HUES64 (cell line): ENCODE measurements at regions not wholly inside any gene's neighbourhood (a gene's known extent, or its start where the extent isn't known, plus 50 kb on each side); places are given as distances from the start of the nearest gene placed in this dataset.

Experiments
- H3K27ac ChIP-seq: 2 replicates; pipeline ENCODE4 v1.7.0; 2013; ENCODE audit warnings: low read depth, low read length, inconsistent platforms
- H3K27me3 ChIP-seq: 2 replicates; pipeline ENCODE4 v1.6.1; 2013; ENCODE audit warnings: mild to moderate bottlenecking, low read length; ENCODE audit not compliant: insufficient read depth
- H3K36me3 ChIP-seq: 2 replicates; pipeline ENCODE4 v1.6.1; 2013; ENCODE audit warnings: mild to moderate bottlenecking, low read length; ENCODE audit not compliant: insufficient read depth
- H3K4me1 ChIP-seq: 2 replicates; pipeline ENCODE4 v1.6.1; 2013; ENCODE audit warnings: mild to moderate bottlenecking, low read length, moderate library complexity; ENCODE audit not compliant: insufficient read depth
- H3K4me3 ChIP-seq: 2 replicates; pipeline ENCODE4 v1.5.1; 2013; ENCODE audit warnings: mild to moderate bottlenecking, low read length, moderate library complexity
- H3K9ac ChIP-seq: 2 replicates; pipeline ENCODE4 v1.6.1; 2013; ENCODE audit warnings: mild to moderate bottlenecking, low read depth, low read length
- H3K9me3 ChIP-seq: 2 replicates; pipeline ENCODE4 v1.6.1; 2013; ENCODE audit warnings: low read depth, low read length; ENCODE audit not compliant: insufficient read depth
- WGBS: fragments of 150-250, 120-280 bp; methylation state at CpG from one replicate; pipeline ENCODE4 v1.1.7; 2013; ENCODE audit warnings: missing lambda C conversion rate; 5-methylcytosine and 5-hydroxymethylcytosine counted together

DNA sequence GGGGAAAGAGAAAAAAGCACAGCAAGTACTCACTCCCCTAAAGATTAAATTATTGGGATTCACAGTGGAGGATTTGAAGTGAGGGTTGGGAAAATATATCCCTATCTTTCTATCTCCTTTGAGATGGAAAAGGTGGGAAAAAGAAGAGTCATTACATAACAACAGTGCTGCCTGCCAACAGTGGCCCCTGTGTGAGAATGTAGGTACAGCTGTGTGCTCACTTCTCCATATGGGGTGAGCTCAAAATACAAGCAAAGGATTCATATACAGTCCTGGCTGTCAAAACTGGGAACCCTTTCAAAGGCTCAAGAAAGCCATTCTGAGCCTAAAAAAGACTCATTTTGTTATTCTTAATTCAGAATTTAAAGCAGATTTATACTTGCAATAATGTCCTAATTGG, 458.5 kb downstream of the GPAM start:
- no peak overlapping the region for H3K4me3 ChIP-seq
- peaks cover 24% of the 10 kb centered on the region for H3K4me1 ChIP-seq
- H3K36me3 ChIP-seq: no peaks in the 10 kb centered on the region
- H3K27ac ChIP-seq: peak overlapping the region; percentile 69; the same call in 1 of the 2 replicates
- no peaks in the 10 kb centered on the region for H3K9me3 ChIP-seq
- H3K27me3 ChIP-seq: no peaks in the 10 kb centered on the region
- no peak overlapping the region for H3K9ac ChIP-seq

DNA sequence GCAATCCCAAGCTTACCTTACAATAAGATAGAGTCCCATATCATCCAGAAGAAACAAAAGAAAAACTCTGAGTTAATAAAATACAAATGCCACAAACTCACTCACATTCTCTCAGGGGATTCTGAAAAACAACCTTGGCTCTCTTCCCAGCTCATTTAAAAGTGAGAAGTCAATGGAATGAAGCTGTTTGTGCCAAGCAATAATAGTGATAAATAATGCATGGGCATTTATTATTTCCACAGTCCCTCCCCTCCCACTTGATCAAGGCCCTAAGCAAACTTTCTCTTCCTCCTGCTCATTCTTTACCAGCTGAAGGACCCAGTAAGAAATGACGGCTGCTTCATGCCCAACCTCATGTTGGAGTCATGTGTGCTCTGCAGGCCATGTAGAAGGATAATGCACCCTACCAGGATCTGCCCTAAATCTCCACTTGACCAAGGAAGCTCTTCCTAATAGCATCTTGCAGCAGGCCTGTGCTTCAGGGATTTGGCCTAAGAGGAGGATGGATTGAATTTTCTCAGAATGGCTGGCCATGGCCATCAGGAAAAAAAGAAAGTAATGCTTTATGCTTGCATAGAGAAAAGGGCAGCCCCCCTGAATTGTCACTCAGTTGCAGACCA, 451.3 kb downstream of the GPAM start:
- 91% methylated on average over 1 of the region's 1 CpG for WGBS

DNA sequence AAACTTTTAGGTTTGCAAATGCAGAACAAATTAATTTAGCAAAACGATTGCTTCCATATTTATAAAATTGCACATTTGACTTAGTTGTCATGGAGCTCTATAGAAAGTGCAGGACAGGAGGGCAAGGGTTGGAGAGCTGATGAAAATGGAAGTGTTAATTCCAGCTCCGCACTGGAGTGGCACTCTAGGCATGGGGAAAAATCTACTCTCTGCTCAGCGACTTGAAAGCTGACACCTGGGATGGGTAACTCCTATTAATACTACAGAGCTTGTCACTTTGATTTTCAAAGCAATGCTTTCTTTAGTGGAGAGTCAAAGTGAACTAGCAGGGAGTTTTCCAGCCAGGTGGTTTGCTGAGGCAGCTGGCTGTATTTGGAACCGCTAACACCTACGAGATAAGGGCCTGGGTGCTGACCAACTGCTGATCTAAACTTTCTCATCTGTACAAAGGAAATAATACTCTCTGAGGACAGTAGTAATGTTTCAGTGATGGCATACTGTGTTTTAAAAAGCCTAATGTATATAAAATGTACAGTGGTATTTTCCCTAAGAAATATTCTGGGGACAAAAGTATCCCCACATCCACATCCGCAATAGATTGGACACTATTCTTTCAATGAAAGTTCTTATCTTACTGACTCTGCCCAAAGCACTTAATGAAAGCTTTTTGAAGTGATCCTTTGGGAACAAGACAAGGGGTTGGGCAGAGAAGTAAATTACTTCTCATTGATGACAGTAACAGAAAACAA, 444.3 kb downstream of the GPAM start:
- H3K4me3 ChIP-seq: no peak overlapping the region
- H3K4me1 ChIP-seq: no peaks in the 10 kb centered on the region
- H3K36me3 ChIP-seq: no peaks in the 10 kb centered on the region
- no peak overlapping the region for H3K9ac ChIP-seq
- H3K27ac ChIP-seq: no peak overlapping the region
- 63% methylated on average over 4 of the region's 6 CpGs for WGBS
- no peaks in the 10 kb centered on the region for H3K27me3 ChIP-seq
- H3K9me3 ChIP-seq: no peaks in the 10 kb centered on the region

More for the DNA sequence above, 451.3 kb downstream of the GPAM start:
- Histone ChIP-seq H3K27me3 (no peaks in the 10 kb centered on the region), H3K4me3 (no peak overlapping the region), H3K9ac (no peak overlapping the region), H3K36me3 (no peaks in the 10 kb centered on the region), H3K4me1 (no peaks in the 10 kb centered on the region), H3K9me3 (no peaks in the 10 kb centered on the region), H3K27ac (no peak overlapping the region)

DNA sequence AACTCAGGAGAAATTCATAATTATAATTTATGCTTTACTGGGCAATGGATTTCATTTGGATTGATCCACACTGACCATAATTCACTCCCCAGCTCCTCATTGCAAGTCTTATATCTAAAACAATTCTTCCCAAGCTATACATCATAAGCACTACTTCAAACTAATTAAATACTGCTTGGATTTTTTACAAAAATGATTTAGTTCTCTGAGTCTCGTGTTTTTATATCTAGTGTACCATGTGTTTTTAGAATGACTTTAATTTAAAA, 443.8 kb downstream of the GPAM start:
- H3K27ac ChIP-seq: no peak overlapping the region
- no peaks in the 10 kb centered on the region for H3K4me1 ChIP-seq
- no CpG with 5 or more reads among the region's 1 CpG for WGBS
- H3K27me3 ChIP-seq: no peaks in the 10 kb centered on the region
- no peaks in the 10 kb centered on the region for H3K9me3 ChIP-seq
- no peak overlapping the region for H3K4me3 ChIP-seq
- no peak overlapping the region for H3K9ac ChIP-seq
- H3K36me3 ChIP-seq: no peaks in the 10 kb centered on the region

DNA sequence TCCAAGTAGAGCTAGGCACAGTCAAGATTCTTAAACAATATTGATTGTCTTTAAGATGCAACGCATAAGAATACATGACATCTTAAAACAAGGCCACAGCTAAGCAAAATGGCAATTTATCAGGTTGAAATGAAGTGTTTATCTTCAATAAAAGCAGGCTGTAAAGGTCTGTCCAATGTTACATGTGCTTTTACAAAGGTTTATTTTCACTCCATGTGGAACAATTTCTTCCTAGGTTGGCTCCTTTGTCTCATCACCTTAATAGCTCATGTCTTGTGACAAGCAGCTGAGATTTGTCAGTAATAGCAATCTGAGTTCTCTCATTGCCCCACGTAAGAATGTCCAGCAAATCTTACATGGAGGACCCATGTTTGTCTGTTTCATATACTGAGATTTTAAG, 437.6 kb downstream of the GPAM start:
- no peak overlapping the region for H3K9ac ChIP-seq
- no peaks in the 10 kb centered on the region for H3K27me3 ChIP-seq
- 100% methylated on average over 2 of the region's 2 CpGs for WGBS
- H3K27ac ChIP-seq: no peak overlapping the region
- no peaks in the 10 kb centered on the region for H3K9me3 ChIP-seq
- H3K4me1 ChIP-seq: no peaks in the 10 kb centered on the region
- no peaks in the 10 kb centered on the region for H3K36me3 ChIP-seq
- no peak overlapping the region for H3K4me3 ChIP-seq

DNA sequence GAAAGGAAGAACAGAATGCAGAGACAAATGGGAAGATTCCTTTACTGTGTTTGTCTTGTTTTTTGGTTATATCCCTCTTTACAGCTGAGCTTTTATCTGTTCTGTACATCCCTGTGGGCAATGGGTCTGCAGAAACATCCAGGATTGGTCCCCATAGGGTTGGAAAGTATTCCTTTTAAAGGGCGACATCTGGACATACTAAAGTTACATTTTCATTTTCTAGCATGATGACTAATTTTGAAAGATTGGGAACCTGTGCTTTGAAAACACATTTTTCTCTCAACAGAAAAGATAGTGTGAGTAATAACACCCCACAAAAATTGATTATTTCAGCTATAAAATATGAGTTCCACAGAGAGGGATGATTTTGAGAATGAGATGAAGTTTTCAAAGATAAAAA, 435.8 kb downstream of the GPAM start:
- Histone ChIP-seq H3K4me1 (no peaks in the 10 kb centered on the region), H3K4me3 (no peak overlapping the region), H3K27me3 (no peaks in the 10 kb centered on the region), H3K36me3 (no peaks in the 10 kb centered on the region), H3K27ac (no peak overlapping the region), H3K9ac (no peak overlapping the region), H3K9me3 (no peaks in the 10 kb centered on the region)
- WGBS: no CpG with 5 or more reads among the region's 1 CpG

DNA sequence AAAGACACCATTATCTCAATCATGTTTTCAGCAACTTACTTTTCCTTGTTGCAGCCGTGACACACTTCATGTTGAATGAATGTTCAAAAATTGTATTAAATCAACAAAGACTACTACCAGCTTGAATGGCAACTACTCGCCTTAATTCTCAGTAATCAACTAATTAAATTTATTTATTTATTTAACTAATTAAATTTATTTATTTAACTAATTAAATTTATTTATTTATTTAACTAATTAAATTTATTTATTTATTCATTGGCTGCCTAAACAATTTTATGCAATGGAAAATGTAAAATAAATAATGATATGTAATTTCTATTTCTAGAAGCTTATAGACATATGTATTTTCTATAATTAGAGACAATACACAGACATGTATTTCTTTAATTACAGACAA, 435.4 kb downstream of the GPAM start:
- Histone ChIP-seq H3K4me3 (no peak overlapping the region), H3K27ac (no peak overlapping the region), H3K9ac (no peak overlapping the region), H3K4me1 (no peaks in the 10 kb centered on the region), H3K9me3 (no peaks in the 10 kb centered on the region), H3K27me3 (no peaks in the 10 kb centered on the region), H3K36me3 (no peaks in the 10 kb centered on the region)
- WGBS: 100% methylated on average over 1 of the region's 2 CpGs

DNA sequence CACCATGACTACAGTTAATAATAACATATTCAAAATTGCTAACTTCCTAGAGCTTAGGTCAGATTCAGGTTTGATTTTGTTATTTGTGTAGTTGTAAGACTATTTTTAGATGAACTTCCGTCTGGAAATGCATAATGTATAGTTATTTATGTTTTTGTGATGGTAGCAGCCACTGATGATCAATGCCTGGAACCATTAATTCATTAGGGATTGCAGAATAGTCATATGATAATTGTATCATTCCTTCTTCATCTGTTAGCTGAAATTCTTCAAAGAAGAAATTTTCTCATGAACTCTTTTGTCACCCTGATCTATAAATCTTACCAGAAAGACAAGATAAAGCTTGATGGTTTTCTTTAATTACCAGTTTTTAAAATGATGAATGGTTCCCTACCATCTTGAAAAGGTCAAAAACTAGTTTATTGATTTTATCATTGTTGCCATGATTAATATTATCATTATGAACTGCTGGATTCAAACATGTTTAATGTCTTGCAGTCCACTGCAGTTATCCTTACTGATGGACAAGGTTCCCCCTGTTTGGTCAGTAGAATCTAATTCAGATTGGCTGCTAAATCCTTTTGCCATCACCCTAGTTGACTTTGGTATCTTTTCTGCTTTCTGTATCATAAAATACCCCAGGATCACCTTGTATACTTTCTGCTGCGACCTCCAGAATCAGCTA, 433.3 kb downstream of the GPAM start:
- no peak overlapping the region for H3K4me3 ChIP-seq
- H3K4me1 ChIP-seq: no peaks in the 10 kb centered on the region
- H3K9ac ChIP-seq: no peak overlapping the region
- no peaks in the 10 kb centered on the region for H3K27me3 ChIP-seq
- 90% methylated on average over 2 of the region's 2 CpGs for WGBS
- no peak overlapping the region for H3K27ac ChIP-seq
- H3K36me3 ChIP-seq: no peaks in the 10 kb centered on the region
- no peaks in the 10 kb centered on the region for H3K9me3 ChIP-seq

DNA sequence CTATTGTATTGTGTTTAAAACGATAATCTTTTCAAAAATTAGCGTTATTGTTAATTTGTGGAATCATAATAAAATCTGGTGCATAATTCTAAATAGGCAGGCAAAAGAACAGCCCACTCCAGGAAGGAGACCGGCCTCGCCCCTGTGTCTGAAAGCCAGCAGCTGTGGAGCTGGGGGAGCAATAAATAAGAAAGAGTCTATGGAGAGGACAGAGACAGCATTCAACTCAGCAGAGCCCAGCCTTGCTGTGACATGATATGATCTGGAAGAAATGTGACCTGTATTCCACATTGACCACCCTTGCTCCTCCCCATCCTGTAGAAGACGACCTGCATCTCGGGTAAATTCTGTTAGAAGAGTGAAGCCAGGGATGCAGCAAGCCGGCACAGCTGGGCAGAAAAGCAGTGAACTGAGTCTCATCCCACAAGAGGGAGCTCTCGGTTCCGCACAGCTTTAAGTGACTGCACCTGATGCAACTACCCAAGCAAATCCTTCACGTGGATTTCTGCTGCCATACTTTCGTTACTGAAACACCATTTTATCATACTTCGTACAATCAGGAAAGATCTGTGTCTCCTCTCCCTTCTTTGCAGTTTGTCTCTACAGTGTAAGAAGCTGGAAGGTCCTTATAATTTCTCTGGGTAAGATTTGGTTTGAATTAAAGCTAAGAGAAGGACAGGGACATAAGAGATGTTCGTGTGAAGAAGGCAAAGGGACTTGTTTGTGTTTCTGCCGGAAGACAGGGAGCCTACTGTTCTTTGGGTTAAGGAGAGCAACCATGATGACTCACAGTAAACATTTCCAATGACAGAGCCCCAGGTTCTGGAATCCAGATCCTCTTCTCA, 427.1 kb downstream of the GPAM start:
- no peaks in the 10 kb centered on the region for H3K36me3 ChIP-seq
- H3K4me3 ChIP-seq: no peak overlapping the region
- H3K27ac ChIP-seq: no peak overlapping the region
- WGBS: 50% methylated on average over 14 of the region's 14 CpGs
- no peaks in the 10 kb centered on the region; the same call in 1 of the 2 replicates for H3K27me3 ChIP-seq
- H3K9me3 ChIP-seq: no peaks in the 10 kb centered on the region
- no peaks in the 10 kb centered on the region for H3K4me1 ChIP-seq
- no peak overlapping the region for H3K9ac ChIP-seq

DNA sequence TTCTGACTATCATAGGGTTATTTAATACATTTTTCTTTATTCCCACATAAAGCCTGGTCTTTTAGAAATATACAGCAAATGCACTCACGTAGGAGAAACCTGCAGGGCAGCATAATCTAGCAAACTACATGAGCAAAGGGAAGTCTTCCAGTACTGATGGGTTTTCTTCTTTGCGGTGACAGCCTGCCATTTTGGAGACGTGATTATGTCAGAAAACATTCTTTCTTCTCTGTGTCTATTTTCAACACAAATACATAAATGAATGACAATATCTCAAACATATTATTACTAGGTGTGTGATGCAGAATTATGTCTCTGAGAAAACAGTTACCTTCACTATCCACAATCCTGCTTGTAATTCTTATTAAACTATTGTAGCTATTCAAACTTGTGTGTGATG, 425.0 kb downstream of the GPAM start:
- H3K36me3 ChIP-seq: no peaks in the 10 kb centered on the region
- H3K9me3 ChIP-seq: no peaks in the 10 kb centered on the region
- no peak overlapping the region for H3K4me3 ChIP-seq
- 99% methylated on average over 3 of the region's 3 CpGs for WGBS
- no peaks in the 10 kb centered on the region for H3K4me1 ChIP-seq
- no peaks in the 10 kb centered on the region; the same call in 1 of the 2 replicates for H3K27me3 ChIP-seq
- no peak overlapping the region for H3K9ac ChIP-seq
- no peak overlapping the region for H3K27ac ChIP-seq

DNA sequence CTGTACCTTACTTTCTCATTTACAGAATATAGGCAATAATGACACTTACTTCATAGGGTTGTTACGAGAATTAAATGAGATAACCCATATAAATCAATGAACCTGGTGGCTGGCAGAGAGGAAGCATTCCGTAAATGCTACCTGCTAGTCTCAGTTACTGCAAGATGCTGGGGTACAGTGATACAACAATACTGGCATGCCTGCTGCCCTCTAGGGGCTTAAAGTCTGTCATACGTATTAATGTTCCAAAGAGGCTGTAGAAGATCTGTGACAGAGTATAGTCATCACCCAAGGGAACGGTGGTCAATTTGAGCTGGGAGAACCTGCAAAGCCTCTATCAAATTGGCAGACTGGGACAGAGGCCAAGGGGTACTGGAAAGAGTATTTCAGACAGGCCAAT, 421.5 kb downstream of the GPAM start:
- H3K27me3 ChIP-seq: no peaks in the 10 kb centered on the region; the same call in 1 of the 2 replicates

More for the DNA sequence above, 421.5 kb downstream of the GPAM start:
- H3K27ac ChIP-seq: no peak overlapping the region
- no peak overlapping the region for H3K4me3 ChIP-seq
- H3K36me3 ChIP-seq: no peaks in the 10 kb centered on the region
- no peak overlapping the region for H3K9ac ChIP-seq
- peaks cover 8% of the 10 kb centered on the region; the same call in 1 of the 2 replicates for H3K4me1 ChIP-seq
- 96% methylated on average over 4 of the region's 4 CpGs for WGBS
- no peaks in the 10 kb centered on the region for H3K9me3 ChIP-seq
